Thymus (tissue), 11 donors: ENCODE measurements at regions not wholly inside any gene's neighbourhood (a gene's known extent, or its start where the extent isn't known, plus 50 kb on each side); places are given as distances from the start of the nearest gene placed in this dataset.
"Not testable (repeated sequence)": the region's sequence is repeated elsewhere in the genome, so short reads cannot be mapped to it uniquely, and the experiment has no call there.

Experiments used
- DNase-seq, 9 donors: peaks; one replicate each; pipeline ENCODE4 v3.0.0-alpha.2; 2013; ENCODE audit warnings: low spot score in 9 of 9, low read depth in 6 of 9, missing footprints in 1 of 9
- H3K27ac ChIP-seq, 2 donors: one replicate each; pipeline ENCODE4 v1.5.1; 2013; ENCODE audit warnings: control low read depth in 1 of 2, low read depth in 1 of 2, low read length in 1 of 2, mild to moderate bottlenecking in 1 of 2, moderate library complexity in 1 of 2
- H3K27me3 ChIP-seq, 2 donors: one replicate each; pipeline ENCODE4 v1.5.1; 2013; ENCODE audit warnings: low read length in 1 of 2; ENCODE audit not compliant: control insufficient read depth in 2 of 2, insufficient read depth in 1 of 2
- H3K36me3 ChIP-seq, 2 donors: one replicate each; pipeline ENCODE4 v1.5.1; 2013; ENCODE audit warnings: low read length in 1 of 2, mild to moderate bottlenecking in 1 of 2, moderate library complexity in 1 of 2; ENCODE audit not compliant: control insufficient read depth in 2 of 2, insufficient read depth in 2 of 2
- H3K4me1 ChIP-seq, 2 donors: one replicate each; pipeline ENCODE4 v1.5.1; 2013; ENCODE audit warnings: low read length in 2 of 2; ENCODE audit not compliant: control insufficient read depth in 2 of 2, insufficient read depth in 2 of 2
- H3K4me3 ChIP-seq, 2 donors: one replicate each; pipeline ENCODE4 v1.5.1; 2013; ENCODE audit warnings: low read length in 2 of 2, control low read depth in 1 of 2, mild to moderate bottlenecking in 1 of 2
- H3K9me3 ChIP-seq, 2 donors: one replicate each; pipeline ENCODE4 v1.5.1; 2013; ENCODE audit warnings: low read length in 1 of 2, mild to moderate bottlenecking in 1 of 2; ENCODE audit not compliant: control insufficient read depth in 2 of 2, insufficient read depth in 1 of 2
- WGBS: extraction: QIAGEN DNeasy Blood & Tissue Kit; methylation state at CpG from one replicate; pipeline ENCODE4 v1.1.7; 2013; 5-methylcytosine and 5-hydroxymethylcytosine counted together
- donor health status: healthy.

- Histone ChIP-seq H3K9me3 (no peaks in the 10 kb centered on the region), H3K27ac (no peak overlapping the region), H3K36me3 (no peaks in the 10 kb centered on the region), H3K4me1 (no peaks in the 10 kb centered on the region), H3K4me3 (no peak overlapping the region), H3K27me3 (no peaks in the 10 kb centered on the region)
- no peak for DNase-seq
Observed at GRCh38 chr6:78771586-78771985, 95.8 kb upstream of the IRAK1BP1 start.

GRCh38 chr6:78781001-78781400 is 86.3 kb upstream of the IRAK1BP1 start:
- Histone ChIP-seq H3K27ac (no peak overlapping the region), H3K4me1 (no peaks in the 10 kb centered on the region), H3K9me3 (peaks cover 0 to 9% of the 10 kb centered on the region in 2 donors), H3K36me3 (no peaks in the 10 kb centered on the region), H3K27me3 (no peaks in the 10 kb centered on the region), H3K4me3 (no peak overlapping the region)
- WGBS, result 96% methylated on average over 4 of the region's 4 CpGs
- no peak for DNase-seq

GRCh38 chr6:78783366-78783765 is 84.0 kb upstream of the IRAK1BP1 start:
- not testable (repeated sequence) for H3K4me3 ChIP-seq, H3K36me3 ChIP-seq, DNase-seq, H3K27me3 ChIP-seq, H3K4me1 ChIP-seq, H3K27ac ChIP-seq, H3K9me3 ChIP-seq
- WGBS, result 95% methylated on average over 6 of the region's 6 CpGs

GRCh38 chr6:78797270-78797669 is 70.1 kb upstream of the IRAK1BP1 start:
- Histone ChIP-seq H3K4me1 (no peaks in the 10 kb centered on the region), H3K36me3 (no peaks in the 10 kb centered on the region), H3K27ac (no peak overlapping the region), H3K9me3 (no peaks in the 10 kb centered on the region), H3K4me3 (no peak overlapping the region), H3K27me3 (no peaks in the 10 kb centered on the region)
- DNase-seq, result no peak

GRCh38 chr6:78799682-78800081 is 67.7 kb upstream of the IRAK1BP1 start:
- no peak overlapping the region for H3K4me3 ChIP-seq
- 88% methylated on average over 2 of the region's 2 CpGs for WGBS
- H3K36me3 ChIP-seq, result no peaks in the 10 kb centered on the region
- H3K27me3 ChIP-seq, result no peaks in the 10 kb centered on the region
- no peaks in the 10 kb centered on the region for H3K9me3 ChIP-seq
- H3K4me1 ChIP-seq, result no peaks in the 10 kb centered on the region
- no peak overlapping the region for H3K27ac ChIP-seq
- DNase-seq, result no peak

GRCh38 chr6:78806792-78807191 is 60.6 kb upstream of the IRAK1BP1 start:
- not testable (repeated sequence) for DNase-seq, H3K4me3 ChIP-seq, H3K4me1 ChIP-seq, H3K27ac ChIP-seq, H3K36me3 ChIP-seq, H3K27me3 ChIP-seq, H3K9me3 ChIP-seq
- 100% methylated on average over 1 of the region's 1 CpG for WGBS

GRCh38 chr6:78807655-78808355 is 59.5 kb upstream of the IRAK1BP1 start:
- not testable (repeated sequence) for DNase-seq
- WGBS, result 93% methylated on average over 10 of the region's 10 CpGs

GRCh38 chr6:78808356-78808891 is 58.9 kb upstream of the IRAK1BP1 start:
- H3K9me3 ChIP-seq, result peaks cover 0 to 6% of the 10 kb centered on the region in 2 donors
- no peaks in the 10 kb centered on the region for H3K27me3 ChIP-seq
- H3K36me3 ChIP-seq, result no peaks in the 10 kb centered on the region
- H3K4me3 ChIP-seq, result no peak overlapping the region
- H3K27ac ChIP-seq, result no peak overlapping the region
- no peaks in the 10 kb centered on the region for H3K4me1 ChIP-seq
- WGBS, result 93% methylated on average over 4 of the region's 4 CpGs
- no peak for DNase-seq

More at GRCh38 chr6:78807655-78808355, 59.5 kb upstream of the IRAK1BP1 start:
- H3K4me1 ChIP-seq, H3K27me3 ChIP-seq, H3K4me3 ChIP-seq, H3K9me3 ChIP-seq, H3K36me3 ChIP-seq, H3K27ac ChIP-seq: not testable (repeated sequence)

- no peaks in the 10 kb centered on the region for H3K27me3 ChIP-seq
- H3K27ac ChIP-seq, result no peak overlapping the region
- WGBS, result 92% methylated on average over 5 of the region's 5 CpGs
- DNase-seq, result no peak
- no peaks in the 10 kb centered on the region for H3K4me1 ChIP-seq
- H3K4me3 ChIP-seq, result no peak overlapping the region
- peaks cover 0 to 6% of the 10 kb centered on the region in 2 donors for H3K9me3 ChIP-seq
- H3K36me3 ChIP-seq, result no peaks in the 10 kb centered on the region
Observed at GRCh38 chr6:78808933-78809332, 58.4 kb upstream of the IRAK1BP1 start.
